ENCODE measurements at regions not wholly inside any gene's neighbourhood (a gene's known extent, or its start where the extent isn't known, plus 50 kb on each side); places are given as distances from the start of the nearest gene placed in this dataset.

GRCh38 chrX:720825-721224 is 90.2 kb downstream of the SHOX start:
- Histone ChIP-seq H3K27me3 (ENCODE audit: insufficient read depth, low read length) (no peaks in the 10 kb centered on the region), H3K4me3 (ENCODE audit: low read length) (no peak overlapping the region), H2AFZ (ENCODE audit: low read depth, low read length) (no peak overlapping the region), H3K9me3 (ENCODE audit: low read length) (no peaks in the 10 kb centered on the region), H3K4me1 (ENCODE audit: insufficient read depth, low read length) (no peaks in the 10 kb centered on the region), H3K36me3 (ENCODE audit: insufficient read depth, low read length) (no peaks in the 10 kb centered on the region)

- no peaks in the 10 kb centered on the region for H3K4me1 ChIP-seq (ENCODE audit: insufficient read depth, low read length)
- no peak overlapping the region for H2AFZ ChIP-seq (ENCODE audit: low read depth, low read length)
- no peaks in the 10 kb centered on the region for H3K27me3 ChIP-seq (ENCODE audit: insufficient read depth, low read length)
- no peaks in the 10 kb centered on the region for H3K9me3 ChIP-seq (ENCODE audit: low read length)
- H3K4me3 ChIP-seq (ENCODE audit: low read length): no peak overlapping the region
- H3K36me3 ChIP-seq (ENCODE audit: insufficient read depth, low read length): no peaks in the 10 kb centered on the region
Measured at GRCh38 chrX:720250-720649, 89.7 kb downstream of the SHOX start.

- Histone ChIP-seq H2AFZ (ENCODE audit: low read depth, low read length) (no peak overlapping the region), H3K4me1 (ENCODE audit: insufficient read depth, low read length) (no peaks in the 10 kb centered on the region), H3K9me3 (ENCODE audit: low read length) (no peaks in the 10 kb centered on the region), H3K36me3 (ENCODE audit: insufficient read depth, low read length) (no peaks in the 10 kb centered on the region), H3K4me3 (ENCODE audit: low read length) (no peak overlapping the region), H3K27me3 (ENCODE audit: insufficient read depth, low read length) (no peaks in the 10 kb centered on the region)
Measured at GRCh38 chrX:716136-716535, 85.5 kb downstream of the SHOX start.

GRCh38 chrX:714131-714530 is 83.5 kb downstream of the SHOX start:
- no peaks in the 10 kb centered on the region for H3K27me3 ChIP-seq (ENCODE audit: insufficient read depth, low read length)
- H3K4me3 ChIP-seq (ENCODE audit: low read length): no peak overlapping the region
- no peaks in the 10 kb centered on the region for H3K4me1 ChIP-seq (ENCODE audit: insufficient read depth, low read length)
- H3K36me3 ChIP-seq (ENCODE audit: insufficient read depth, low read length): no peaks in the 10 kb centered on the region
- H3K9me3 ChIP-seq (ENCODE audit: low read length): no peaks in the 10 kb centered on the region
- no peak overlapping the region for H2AFZ ChIP-seq (ENCODE audit: low read depth, low read length)
